ENCODE measurements at regions not wholly inside any gene's neighbourhood (a gene's known extent, or its start where the extent isn't known, plus 50 kb on each side); places are given as distances from the start of the nearest gene placed in this dataset.

DNA sequence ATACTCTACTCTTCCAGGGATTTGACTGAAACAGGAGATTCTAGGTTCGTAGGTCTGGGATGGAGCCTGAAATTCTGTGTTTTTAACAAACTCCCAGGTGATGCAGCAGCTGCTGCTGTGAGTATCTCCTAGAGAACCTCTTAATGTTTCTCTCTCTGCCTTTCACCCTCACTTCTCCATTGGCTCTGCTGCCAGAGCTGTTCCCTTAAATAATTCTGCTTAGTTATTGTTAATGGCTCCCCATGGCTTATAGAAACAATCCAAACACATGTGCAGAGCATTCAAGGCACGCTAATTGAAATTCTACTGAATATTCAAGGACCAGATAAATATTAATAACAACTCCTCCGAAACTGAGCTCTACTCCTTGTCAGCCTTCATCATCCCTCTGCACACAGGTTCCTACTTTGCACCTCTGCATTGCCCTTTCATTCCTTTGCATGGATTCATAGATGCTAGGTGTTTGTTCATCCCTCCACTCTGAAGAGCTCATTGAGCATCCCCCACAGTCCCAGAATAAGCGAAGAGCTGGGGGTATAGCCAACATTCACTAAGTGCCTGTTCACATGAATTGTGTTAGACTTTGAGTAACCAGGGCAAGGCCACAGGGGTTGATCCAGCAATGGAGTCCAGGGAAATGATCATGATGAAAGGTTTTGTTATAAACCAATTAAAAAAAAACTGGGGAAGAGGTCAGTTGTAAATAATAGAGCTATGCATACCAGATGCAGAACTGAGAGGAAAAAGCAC, 488.4 kb upstream of the JAG1 start:
- peaks cover 0 to 32% (median 0%) of the 10 kb centered on the region in 3 donors for H3K4me1 ChIP-seq
- no peak overlapping the region for H3K27ac ChIP-seq
- H3K27me3 ChIP-seq = no peaks in the 10 kb centered on the region
- 76 to 93% methylated on average over 3 to 4 of the region's 4 CpGs for WGBS, 2 donors
- DNase-seq = no peak
- no peak for TF ChIP-seq POLR2A (IDR thresholded peaks at IDR 0.05)
- TF ChIP-seq CTCF (IDR thresholded peaks at IDR 0.05) = no peak
- H3K9me3 ChIP-seq = no peaks in the 10 kb centered on the region
- no peaks in the 10 kb centered on the region for H3K36me3 ChIP-seq
- H3K4me3 ChIP-seq = no peak overlapping the region
- intact Hi-C loops (cut with DNase I) = no loop called here

- intact Hi-C loops (cut with DNase I) = no loop called here
- no peaks in the 10 kb centered on the region for H3K4me1 ChIP-seq
- H3K9me3 ChIP-seq = no peaks in the 10 kb centered on the region
- WGBS, 2 donors = 63 to 67% methylated on average over 1 of the region's 1 CpG
- no peak overlapping the region for H3K4me3 ChIP-seq
- TF ChIP-seq POLR2A (IDR thresholded peaks at IDR 0.05) (no peak), CTCF (IDR thresholded peaks at IDR 0.05) (no peak)
- no peaks in the 10 kb centered on the region for H3K27me3 ChIP-seq
- no peak overlapping the region for H3K27ac ChIP-seq
- H3K36me3 ChIP-seq = no peaks in the 10 kb centered on the region
- no peak for DNase-seq
These were observed 492.0 kb upstream of the JAG1 start for GRCh38 chr20:11165789-11166188.

- H3K4me1 ChIP-seq = no peaks in the 10 kb centered on the region
- intact Hi-C loops (cut with DNase I) = no loop called here
- no peak overlapping the region for H3K4me3 ChIP-seq
- H3K27ac ChIP-seq = no peak overlapping the region
- DNase-seq = no peak
- no peaks in the 10 kb centered on the region for H3K27me3 ChIP-seq
- TF ChIP-seq CTCF (IDR thresholded peaks at IDR 0.05) = no peak
- TF ChIP-seq POLR2A (IDR thresholded peaks at IDR 0.05) = no peak
- H3K36me3 ChIP-seq = no peaks in the 10 kb centered on the region
- no peaks in the 10 kb centered on the region for H3K9me3 ChIP-seq
- 68 to 88% methylated on average over 2 of the region's 2 CpGs for WGBS, 2 donors
These were observed 492.9 kb upstream of the JAG1 start for GRCh38 chr20:11166712-11167111.

- no peaks in the 10 kb centered on the region for H3K4me1 ChIP-seq
- no peak for DNase-seq
- H3K4me3 ChIP-seq = no peak overlapping the region
- no peak for TF ChIP-seq CTCF (IDR thresholded peaks at IDR 0.05)
- TF ChIP-seq POLR2A (IDR thresholded peaks at IDR 0.05) = no peak
- intact Hi-C loops (cut with DNase I) = no loop called here
- H3K36me3 ChIP-seq = no peaks in the 10 kb centered on the region
- no peaks in the 10 kb centered on the region for H3K9me3 ChIP-seq
- no peaks in the 10 kb centered on the region for H3K27me3 ChIP-seq
- H3K27ac ChIP-seq = no peak overlapping the region
These were observed 494.2 kb upstream of the JAG1 start for GRCh38 chr20:11168026-11168425.

GRCh38 chr20:11170025-11170424, 496.2 kb upstream of the JAG1 start:
- TF ChIP-seq CTCF (IDR thresholded peaks at IDR 0.05) = no peak
- no peak for TF ChIP-seq POLR2A (IDR thresholded peaks at IDR 0.05)
- H3K9me3 ChIP-seq = no peaks in the 10 kb centered on the region
- no peak for DNase-seq
- H3K4me1 ChIP-seq = no peaks in the 10 kb centered on the region
- no peaks in the 10 kb centered on the region for H3K27me3 ChIP-seq
- no peaks in the 10 kb centered on the region for H3K36me3 ChIP-seq
- H3K27ac ChIP-seq = peak overlapping the region in 1 of 4 donors; percentile 5
- no peak overlapping the region for H3K4me3 ChIP-seq
- intact Hi-C loops (cut with DNase I) = no loop called here
